H4 (cell line): ENCODE measurements at regions not wholly inside any gene's neighbourhood (a gene's known extent, or its start where the extent isn't known, plus 50 kb on each side); places are given as distances from the start of the nearest gene placed in this dataset.

Experiments used
- DNase-seq: peaks from one replicate; pipeline ENCODE4 v3.0.0-alpha.2; 2015; ENCODE audit warnings: low spot score

- no peak for DNase-seq
Observed at GRCh38 chr20:37598100-37598543, 70.4 kb upstream of the BLCAP start.

GRCh38 chr20:37596890-37597536, 69.3 kb upstream of the BLCAP start:
- DNase-seq: no peak

GRCh38 chr20:37596168-37596567, 68.5 kb upstream of the BLCAP start:
- no peak for DNase-seq

- DNase-seq: no peak
Observed at GRCh38 chr20:37593710-37594109, 66.0 kb upstream of the BLCAP start.

GRCh38 chr20:37590938-37591490, 63.3 kb upstream of the BLCAP start:
- no peak for DNase-seq

- no peak for DNase-seq
Observed at GRCh38 chr20:37586078-37586477, 58.4 kb upstream of the BLCAP start.

- DNase-seq: no peak
Observed at GRCh38 chr20:37584238-37584807, 56.6 kb upstream of the BLCAP start.

- DNase-seq: no peak
Observed at GRCh38 chr20:37581246-37581645, 53.6 kb upstream of the BLCAP start.

GRCh38 chr20:37580069-37580468, 52.4 kb upstream of the BLCAP start:
- DNase-seq: no peak

GRCh38 chr20:37579106-37579505, 51.4 kb upstream of the BLCAP start:
- DNase-seq: no peak

- DNase-seq: no peak
Observed at GRCh38 chr20:37577981-37578380, 50.3 kb upstream of the BLCAP start.
